HEK293 (cell line): ENCODE measurements at regions not wholly inside any gene's neighbourhood (a gene's known extent, or its start where the extent isn't known, plus 50 kb on each side); places are given as distances from the start of the nearest gene placed in this dataset.
A peak's percentile ranks its signal among the peaks of the same experiment; 100 is the strongest.

ENCODE experiments used
- CTCF ChIA-PET: fragments of 350-600 bp; formaldehyde crosslinking; extraction: SDS; loops from one replicate; lab custom pipeline; 2021; ENCODE audit warnings: antibody characterized with exemption; lab: Yijun Ruan, JAX
- POLR2A ChIA-PET: fragments of 300-600 bp; formaldehyde crosslinking; extraction: SDS; loops from one replicate; lab custom pipeline; 2020; ENCODE audit warnings: antibody characterized with exemption, inconsistent platforms; lab: Yijun Ruan, JAX
- H3K27ac ChIP-seq: fragments of 200-500 bp; sonication (Bioruptor generic); 2 replicates; pipeline ENCODE4 v1.5.1; 2014; ENCODE audit warnings: low read depth, low read length, control low read depth, inconsistent platforms; ENCODE audit errors: extremely low read depth
- H3K36me3 ChIP-seq, 2 experiments: fragments of 200-500 bp in 1 of 2; sonication (Bioruptor generic) in 1 of 2; 1 replicate in 1 of 2; 2 replicates in 1 of 2; pipeline ENCODE4 v1.5.1; 2014 to 2017; ENCODE audit warnings: inconsistent platforms in 2 of 2, low read length in 2 of 2; ENCODE audit not compliant: control insufficient read depth in 2 of 2, insufficient read depth in 1 of 2
- H3K4me1 ChIP-seq: fragments of 200-500 bp; sonication (Bioruptor generic); 2 replicates; pipeline ENCODE4 v1.5.1; 2014; ENCODE audit warnings: mild to moderate bottlenecking, low read length, inconsistent platforms; ENCODE audit not compliant: control insufficient read depth, insufficient read depth
- H3K4me3 ChIP-seq: 2 replicates; pipeline ENCODE4 v1.5.1; 2011; ENCODE audit warnings: low read depth, mild to moderate bottlenecking, control low read depth, low read length, moderate library complexity
- H3K9me3 ChIP-seq: fragments of 200-500 bp; sonication (Bioruptor generic); 2 replicates; pipeline ENCODE4 v1.5.1; 2014; ENCODE audit warnings: low read depth, low read length, inconsistent platforms; ENCODE audit not compliant: control insufficient read depth, insufficient read depth
- AEBP2 ChIP-seq: fragments of 450-650 bp; formaldehyde crosslinking; IDR thresholded peaks from 2 replicates; pipeline ENCODE4 v1.5.1; 2016; ENCODE audit warnings: missing biosample characterization, missing genetic modification characterization, borderline replicate concordance
- ATF2 ChIP-seq: fragments of 450-650 bp; formaldehyde crosslinking; IDR thresholded peaks from 2 replicates; pipeline ENCODE4 v1.5.1; 2016; ENCODE audit warnings: missing biosample characterization, missing genetic modification characterization, low read depth
- BCL11A ChIP-seq: fragments of 450-650 bp; formaldehyde crosslinking; IDR thresholded peaks from 2 replicates; pipeline ENCODE4 v1.5.1; 2016; ENCODE audit warnings: low read depth, missing biosample characterization, missing genetic modification characterization
- EGR2 ChIP-seq: fragments of 450-650 bp; formaldehyde crosslinking; IDR thresholded peaks from 2 replicates; pipeline ENCODE4 v1.5.1; 2016; ENCODE audit warnings: low read depth, missing biosample characterization, missing genetic modification characterization
- GLIS1 ChIP-seq: fragments of 450-650 bp; formaldehyde crosslinking; IDR thresholded peaks from 2 replicates; pipeline ENCODE4 v1.5.1; 2016; ENCODE audit warnings: missing biosample characterization, missing genetic modification characterization
- RBAK ChIP-seq: fragments of 450-650 bp; formaldehyde crosslinking; IDR thresholded peaks from 2 replicates; pipeline ENCODE4 v1.5.1; 2016; ENCODE audit warnings: missing biosample characterization, missing genetic modification characterization
- SCRT2 ChIP-seq: fragments of 450-650 bp; formaldehyde crosslinking; IDR thresholded peaks from 2 replicates; pipeline ENCODE4 v1.5.1; 2016; ENCODE audit warnings: missing biosample characterization, missing genetic modification characterization
- TCF7L2 ChIP-seq: IDR thresholded peaks from 2 replicates; pipeline ENCODE4 v1.6.1; 2011; ENCODE audit warnings: low read depth, mild to moderate bottlenecking, inconsistent platforms, low read length, moderate library complexity, borderline replicate concordance
- ZBTB48 ChIP-seq: fragments of 450-650 bp; formaldehyde crosslinking; IDR thresholded peaks from 2 replicates; pipeline ENCODE4 v1.5.1; 2016; ENCODE audit warnings: missing biosample characterization, missing genetic modification characterization
- ZNF114 ChIP-seq: fragments of 450-650 bp; formaldehyde crosslinking; IDR thresholded peaks from 2 replicates; pipeline ENCODE4 v1.5.0; 2017; ENCODE audit warnings: missing biosample characterization, missing genetic modification characterization
- ZNF146 ChIP-seq: fragments of 450-650 bp; formaldehyde crosslinking; IDR thresholded peaks from 2 replicates; pipeline ENCODE4 v1.5.1; 2016; ENCODE audit warnings: missing biosample characterization, missing genetic modification characterization
- ZNF169 ChIP-seq: fragments of 450-650 bp; formaldehyde crosslinking; IDR thresholded peaks from 2 replicates; pipeline ENCODE4 v1.5.1; 2016; ENCODE audit warnings: missing biosample characterization, missing genetic modification characterization
- ZNF214 ChIP-seq: fragments of 450-650 bp; formaldehyde crosslinking; IDR thresholded peaks from 2 replicates; pipeline ENCODE4 v1.5.1; 2017; ENCODE audit warnings: missing biosample characterization, mild to moderate bottlenecking, missing genetic modification characterization, borderline replicate concordance
- ZNF398 ChIP-seq: fragments of 450-650 bp; formaldehyde crosslinking; IDR thresholded peaks from 2 replicates; pipeline ENCODE4 v1.5.1; 2017; ENCODE audit warnings: missing biosample characterization, missing genetic modification characterization
- ZNF501 ChIP-seq: fragments of 450-650 bp; formaldehyde crosslinking; IDR thresholded peaks from 2 replicates; pipeline ENCODE4 v1.5.1; 2016; ENCODE audit warnings: missing biosample characterization, missing genetic modification characterization
- ZNF571 ChIP-seq: fragments of 450-650 bp; formaldehyde crosslinking; IDR thresholded peaks from 2 replicates; pipeline ENCODE4 v1.5.0; 2017; ENCODE audit warnings: missing biosample characterization, missing genetic modification characterization
- ZNF629 ChIP-seq: fragments of 450-650 bp; formaldehyde crosslinking; IDR thresholded peaks from 2 replicates; pipeline ENCODE4 v1.5.1; 2017; ENCODE audit warnings: missing biosample characterization, missing genetic modification characterization
- ZNF654 ChIP-seq: fragments of 450-650 bp; formaldehyde crosslinking; IDR thresholded peaks from 2 replicates; pipeline ENCODE4 v1.5.1; 2016; ENCODE audit warnings: low read depth, missing biosample characterization, missing genetic modification characterization
- ZNF658 ChIP-seq: fragments of 450-650 bp; formaldehyde crosslinking; IDR thresholded peaks from 2 replicates; pipeline ENCODE4; 2016; ENCODE audit warnings: missing biosample characterization, missing genetic modification characterization
- ZNF660 ChIP-seq: fragments of 450-650 bp; IDR thresholded peaks from 2 replicates; pipeline ENCODE4 v1.5.1; 2018; ENCODE audit warnings: missing biosample characterization, mild to moderate bottlenecking, missing genetic modification characterization
- ZNF692 ChIP-seq: fragments of 450-650 bp; formaldehyde crosslinking; IDR thresholded peaks from 2 replicates; pipeline ENCODE4 v1.5.1; 2016; ENCODE audit warnings: missing biosample characterization, missing genetic modification characterization
- ZNF707 ChIP-seq: fragments of 450-650 bp; formaldehyde crosslinking; IDR thresholded peaks from 2 replicates; pipeline ENCODE4 v1.5.1; 2016; ENCODE audit warnings: missing biosample characterization, missing genetic modification characterization
- ZNF837 ChIP-seq: fragments of 450-650 bp; formaldehyde crosslinking; IDR thresholded peaks from 2 replicates; pipeline ENCODE4 v1.5.1; 2016; ENCODE audit warnings: missing biosample characterization, missing genetic modification characterization

GRCh38 chr11:19366992-19367709, 126.4 kb upstream of the E2F8 start (continued):
- TF ChIP-seq ZNF658 (no peak), ZNF707 (no peak), ZNF146 (tag by site-specific recombination) (no peak), SCRT2 (no peak)
- TF ChIP-seq, all 188 proteins: peak for 0

- Histone ChIP-seq H3K36me3 (no peaks in the 10 kb centered on the region), H3K4me1 (no peaks in the 10 kb centered on the region), H3K27ac (no peak overlapping the region), H3K4me3 (no peak overlapping the region), H3K9me3 (no peaks in the 10 kb centered on the region)
- TF ChIP-seq ZNF114 (no peak), BCL11A (no peak), GLIS1 (tag by site-specific recombination) (0 out of 2 replicates have a peak, but pooled peaks have one; percentile 25), ZNF692 (0 out of 2 replicates have a peak, but pooled peaks have one; percentile 47), ZNF660 (tag by site-specific recombination) (peak; percentile 76; the same call in 1 of the 2 replicates)
- ChIA-PET CTCF (interaction anchor here (0.6 to 1.0 kb wide), 2 partner anchors 32 to 291 kb away, joined by 3 read pairs; no protein-coding TSS in a partner anchor), POLR2A (no interaction called here)
Measured at GRCh38 chr11:19365743-19366410, 125.1 kb upstream of the E2F8 start.

GRCh38 chr11:19359221-19360000, 118.7 kb upstream of the E2F8 start:
- Histone ChIP-seq H3K4me3 (no peak overlapping the region), H3K4me1 (0 out of 2 replicates have a peak, but pooled peaks cover 2% of the 10 kb centered on the region), H3K36me3 (no peaks in the 10 kb centered on the region), H3K9me3 (no peaks in the 10 kb centered on the region), H3K27ac (no peak overlapping the region)
- no peak for TF ChIP-seq ZNF398
- TF ChIP-seq ZNF629 (tag by site-specific recombination) = peak; percentile 21; the same call in 1 of the 2 replicates
- no peak for TF ChIP-seq ZNF654 (tag by site-specific recombination)
- TF ChIP-seq ATF2 = peak; percentile 84
- ChIA-PET POLR2A (no interaction called here), CTCF (no interaction called here)

GRCh38 chr11:19357943-19358342, 117.2 kb upstream of the E2F8 start:
- 0 out of 2 replicates have a peak, but pooled peaks cover 2% of the 10 kb centered on the region for H3K4me1 ChIP-seq
- H3K9me3 ChIP-seq = no peaks in the 10 kb centered on the region
- H3K4me3 ChIP-seq = no peak overlapping the region
- H3K27ac ChIP-seq = no peak overlapping the region
- POLR2A ChIA-PET = no interaction called here
- no peaks in the 10 kb centered on the region for H3K36me3 ChIP-seq
- CTCF ChIA-PET = interaction anchor here (0.8 kb wide), 1 partner anchor 9 kb away, joined by 4 read pairs; no protein-coding TSS in a partner anchor
- TF ChIP-seq TCF7L2 = no peak
- TF ChIP-seq ZNF837 (tag by site-specific recombination) = no peak
- no peak for TF ChIP-seq ZNF214 (tag by site-specific recombination)
- TF ChIP-seq ZNF169 (tag by site-specific recombination) = no peak
- TF ChIP-seq EGR2 (tag by site-specific recombination) = no peak
- TF ChIP-seq ZBTB48 (tag by site-specific recombination) = no peak
- TF ChIP-seq RBAK (tag by site-specific recombination) = no peak
- TF ChIP-seq ZNF501 (tag by site-specific recombination) = no peak
- TF ChIP-seq AEBP2 (tag by site-specific recombination) = no peak
- TF ChIP-seq ZNF571 (tag by site-specific recombination) = no peak
